ENCODE measurements at regions not wholly inside any gene's neighbourhood (a gene's known extent, or its start where the extent isn't known, plus 50 kb on each side); places are given as distances from the start of the nearest gene placed in this dataset.

- in situ Hi-C loops (cut with MboI; ENCODE audit: low sequenced_read_pairs in 4 of 4) = loop anchor here in 2 of 4 donors (5.0 to 10.0 kb wide), 2 partner anchors 224 to 226 kb away; no protein-coding TSS in a partner anchor
- intact Hi-C loops (cut with DNase I; ENCODE audit: low total_unique reads) = no loop called here
- Histone ChIP-seq H3K4me3 (no peak overlapping the region), H3K36me3 (no peaks in the 10 kb centered on the region), H3K4me1 (no peaks in the 10 kb centered on the region), H3K9me3 (no peaks in the 10 kb centered on the region), H3K27me3 (no peaks in the 10 kb centered on the region), H3K27ac (no peak overlapping the region)
- DNase-seq (no peak), ATAC-seq (no peak)
- TF ChIP-seq CTCF (IDR thresholded peaks at IDR 0.05 in 4 of 5, conservative IDR thresholded peaks at IDR 0.05 in 1 of 5) = no peak
- no peak for TF ChIP-seq POLR2A (IDR thresholded peaks at IDR 0.05)
Measured at GRCh38 chr13:46498650-46499049, 54.3 kb upstream of the LRCH1 start.

- ATAC-seq = no peak
- no peaks in the 10 kb centered on the region for H3K36me3 ChIP-seq
- no peaks in the 10 kb centered on the region for H3K4me1 ChIP-seq
- no peaks in the 10 kb centered on the region for H3K27me3 ChIP-seq
- H3K4me3 ChIP-seq = no peak overlapping the region
- H3K27ac ChIP-seq = no peak overlapping the region
- DNase-seq = no peak
- intact Hi-C loops (cut with DNase I; ENCODE audit: low total_unique reads) (no loop called here), in situ Hi-C loops (cut with MboI; ENCODE audit: low sequenced_read_pairs in 4 of 4) (loop anchor here in 2 of 4 donors (5.0 to 10.0 kb wide), 2 partner anchors 226 to 229 kb away; no protein-coding TSS in a partner anchor)
- H3K9me3 ChIP-seq = no peaks in the 10 kb centered on the region
- TF ChIP-seq POLR2A (IDR thresholded peaks at IDR 0.05) (no peak), CTCF (IDR thresholded peaks at IDR 0.05 in 4 of 5, conservative IDR thresholded peaks at IDR 0.05 in 1 of 5) (no peak)
Measured at GRCh38 chr13:46496086-46496485, 56.9 kb upstream of the LRCH1 start.

GRCh38 chr13:46495651-46496050 lies 57.3 kb upstream of the LRCH1 start:
- intact Hi-C loops (cut with DNase I; ENCODE audit: low total_unique reads) = no loop called here

GRCh38 chr13:46495066-46495465 lies 57.9 kb upstream of the LRCH1 start:
- DNase-seq (no peak), ATAC-seq (no peak)
- H3K9me3 ChIP-seq = no peaks in the 10 kb centered on the region
- H3K4me1 ChIP-seq = no peaks in the 10 kb centered on the region
- in situ Hi-C loops (cut with MboI; ENCODE audit: low sequenced_read_pairs in 4 of 4) (loop anchor here in 2 of 4 donors (5.0 to 10.0 kb wide), 2 partner anchors 227 to 230 kb away; no protein-coding TSS in a partner anchor), intact Hi-C loops (cut with DNase I; ENCODE audit: low total_unique reads) (no loop called here)
- TF ChIP-seq CTCF (IDR thresholded peaks at IDR 0.05 in 4 of 5, conservative IDR thresholded peaks at IDR 0.05 in 1 of 5) = no peak
- TF ChIP-seq POLR2A (IDR thresholded peaks at IDR 0.05) = no peak
- H3K27me3 ChIP-seq = no peaks in the 10 kb centered on the region
- H3K4me3 ChIP-seq = no peak overlapping the region
- no peak overlapping the region for H3K27ac ChIP-seq
- no peaks in the 10 kb centered on the region for H3K36me3 ChIP-seq

More at GRCh38 chr13:46495651-46496050, 57.3 kb upstream of the LRCH1 start:
- Histone ChIP-seq H3K27me3 (no peaks in the 10 kb centered on the region), H3K9me3 (no peaks in the 10 kb centered on the region), H3K27ac (no peak overlapping the region), H3K4me1 (no peaks in the 10 kb centered on the region), H3K4me3 (no peak overlapping the region), H3K36me3 (no peaks in the 10 kb centered on the region)
- in situ Hi-C loops (cut with MboI; ENCODE audit: low sequenced_read_pairs in 4 of 4) = loop anchor here in 2 of 4 donors (5.0 to 10.0 kb wide), 2 partner anchors 227 to 229 kb away; no protein-coding TSS in a partner anchor
- TF ChIP-seq POLR2A (IDR thresholded peaks at IDR 0.05) (no peak), CTCF (IDR thresholded peaks at IDR 0.05 in 4 of 5, conservative IDR thresholded peaks at IDR 0.05 in 1 of 5) (no peak)
- ATAC-seq = no peak
- DNase-seq = no peak

- Histone ChIP-seq H3K27ac (no peak overlapping the region), H3K27me3 (no peaks in the 10 kb centered on the region), H3K36me3 (no peaks in the 10 kb centered on the region), H3K4me3 (no peak overlapping the region), H3K9me3 (no peaks in the 10 kb centered on the region), H3K4me1 (no peaks in the 10 kb centered on the region)
- intact Hi-C loops (cut with DNase I; ENCODE audit: low total_unique reads) = loop anchor here (1.0 kb wide), 1 partner anchor 228 kb away; no protein-coding TSS in a partner anchor
- ATAC-seq = no peak
- no peak for DNase-seq
- in situ Hi-C loops (cut with MboI; ENCODE audit: low sequenced_read_pairs in 4 of 4) = loop anchor here in 2 of 4 donors (5.0 to 10.0 kb wide), 2 partner anchors 229 to 232 kb away; no protein-coding TSS in a partner anchor
- TF ChIP-seq CTCF (IDR thresholded peaks at IDR 0.05 in 4 of 5, conservative IDR thresholded peaks at IDR 0.05 in 1 of 5) = peak; percentile 27 to 58 (median 41)
- TF ChIP-seq POLR2A (IDR thresholded peaks at IDR 0.05) = no peak
Measured at GRCh38 chr13:46492946-46493345, 60.0 kb upstream of the LRCH1 start.
